ENCODE measurements at regions not wholly inside any gene's neighbourhood (a gene's known extent, or its start where the extent isn't known, plus 50 kb on each side); places are given as distances from the start of the nearest gene placed in this dataset.

GRCh38 chr3:68163062-68163461 is 508.6 kb upstream of the SUCLG2 start:
- Histone ChIP-seq H3K36me3 (no peaks in the 10 kb centered on the region), H3K27ac (no peak overlapping the region), H3K27me3 (no peaks in the 10 kb centered on the region), H3K9ac (ENCODE audit: low read depth in 2 of 2, low read length in 2 of 2) (no peak overlapping the region), H3K9me3 (no peaks in the 10 kb centered on the region), H3K4me1 (no peaks in the 10 kb centered on the region), H3K4me3 (no peak overlapping the region)
- intact Hi-C loops (cut with DNase I), result no loop called here
- DNase-seq, result no peak
- no peak for TF ChIP-seq CTCF (IDR thresholded peaks at IDR 0.05)

- no peaks in the 10 kb centered on the region for H3K4me1 ChIP-seq
- intact Hi-C loops (cut with DNase I), result no loop called here
- H3K27me3 ChIP-seq, result no peaks in the 10 kb centered on the region
- H3K9me3 ChIP-seq, result no peaks in the 10 kb centered on the region
- no peak for TF ChIP-seq CTCF (IDR thresholded peaks at IDR 0.05)
- no peak for DNase-seq
- no peak overlapping the region for H3K4me3 ChIP-seq
- H3K9ac ChIP-seq (ENCODE audit: low read depth in 2 of 2, low read length in 2 of 2), result no peak overlapping the region
- H3K36me3 ChIP-seq, result no peaks in the 10 kb centered on the region
- no peak overlapping the region for H3K27ac ChIP-seq
These were observed 508.2 kb upstream of the SUCLG2 start for GRCh38 chr3:68162644-68163043.

- Histone ChIP-seq H3K27ac (no peak overlapping the region), H3K9ac (ENCODE audit: low read depth in 2 of 2, low read length in 2 of 2) (no peak overlapping the region), H3K9me3 (no peaks in the 10 kb centered on the region), H3K27me3 (no peaks in the 10 kb centered on the region), H3K4me3 (no peak overlapping the region), H3K36me3 (no peaks in the 10 kb centered on the region), H3K4me1 (no peaks in the 10 kb centered on the region)
- DNase-seq, result no peak
- intact Hi-C loops (cut with DNase I), result no loop called here
- no peak for TF ChIP-seq CTCF (IDR thresholded peaks at IDR 0.05)
These were observed 496.9 kb upstream of the SUCLG2 start for GRCh38 chr3:68151359-68151758.

- H3K36me3 ChIP-seq, result no peaks in the 10 kb centered on the region
- DNase-seq, result no peak
- no peak overlapping the region for H3K4me3 ChIP-seq
- intact Hi-C loops (cut with DNase I), result no loop called here
- no peaks in the 10 kb centered on the region for H3K4me1 ChIP-seq
- no peaks in the 10 kb centered on the region for H3K9me3 ChIP-seq
- no peak overlapping the region for H3K27ac ChIP-seq
- no peaks in the 10 kb centered on the region for H3K27me3 ChIP-seq
- TF ChIP-seq CTCF (IDR thresholded peaks at IDR 0.05), result no peak
- H3K9ac ChIP-seq (ENCODE audit: low read depth in 2 of 2, low read length in 2 of 2), result no peak overlapping the region
These were observed 494.0 kb upstream of the SUCLG2 start for GRCh38 chr3:68148447-68148846.

GRCh38 chr3:68142441-68142840 is 488.0 kb upstream of the SUCLG2 start:
- no peak for TF ChIP-seq CTCF (IDR thresholded peaks at IDR 0.05)
- H3K9ac ChIP-seq (ENCODE audit: low read depth in 2 of 2, low read length in 2 of 2), result no peak overlapping the region
- H3K27ac ChIP-seq, result no peak overlapping the region
- no peaks in the 10 kb centered on the region for H3K27me3 ChIP-seq
- H3K9me3 ChIP-seq, result no peaks in the 10 kb centered on the region
- H3K4me1 ChIP-seq, result no peaks in the 10 kb centered on the region
- intact Hi-C loops (cut with DNase I), result no loop called here
- H3K36me3 ChIP-seq, result no peaks in the 10 kb centered on the region
- DNase-seq, result no peak
- H3K4me3 ChIP-seq, result no peak overlapping the region

GRCh38 chr3:68139897-68140296 is 485.5 kb upstream of the SUCLG2 start:
- no peak overlapping the region for H3K4me3 ChIP-seq
- intact Hi-C loops (cut with DNase I), result no loop called here
- no peak for TF ChIP-seq CTCF (IDR thresholded peaks at IDR 0.05)

More at GRCh38 chr3:68139897-68140296, 485.5 kb upstream of the SUCLG2 start:
- no peak for DNase-seq
- no peak overlapping the region for H3K27ac ChIP-seq
- H3K9ac ChIP-seq (ENCODE audit: low read depth in 2 of 2, low read length in 2 of 2), result no peak overlapping the region
- H3K36me3 ChIP-seq, result no peaks in the 10 kb centered on the region
- H3K27me3 ChIP-seq, result no peaks in the 10 kb centered on the region
- no peaks in the 10 kb centered on the region for H3K9me3 ChIP-seq
- no peaks in the 10 kb centered on the region for H3K4me1 ChIP-seq

Measured in colonic mucosa (tissue), 4 donors.